SIG-M5 treated with dmso at 0.1 percent for 504 hours (cell line): ENCODE measurements at regions not wholly inside any gene's neighbourhood (a gene's known extent, or its start where the extent isn't known, plus 50 kb on each side); places are given as distances from the start of the nearest gene placed in this dataset.
"Not testable (repeated sequence)": the region's sequence is repeated elsewhere in the genome, so short reads cannot be mapped to it uniquely, and the experiment has no call there.

ENCODE experiments used
- DNase-seq: peaks from one replicate; lab custom pipeline; 2025; ENCODE audit not compliant: unreplicated experiment; lab: John Stamatoyannopoulos, UW

GRCh38 chr17:71725811-71726210, 395.0 kb upstream of the SOX9 start:
- no peak for DNase-seq

GRCh38 chr17:71726341-71726740, 394.5 kb upstream of the SOX9 start:
- DNase-seq, result no peak

- DNase-seq, result no peak
Measured at GRCh38 chr17:71727292-71727691, 393.5 kb upstream of the SOX9 start.

GRCh38 chr17:71727723-71728122, 393.1 kb upstream of the SOX9 start:
- DNase-seq, result no peak

- no peak for DNase-seq
Measured at GRCh38 chr17:71730871-71731270, 389.9 kb upstream of the SOX9 start.

GRCh38 chr17:71735893-71736292, 384.9 kb upstream of the SOX9 start:
- DNase-seq, result no peak

GRCh38 chr17:71740866-71741265, 380.0 kb upstream of the SOX9 start:
- DNase-seq, result no peak

- DNase-seq, result no peak
Measured at GRCh38 chr17:71741836-71742235, 379.0 kb upstream of the SOX9 start.

- DNase-seq, result no peak
Measured at GRCh38 chr17:71748872-71749271, 371.9 kb upstream of the SOX9 start.

GRCh38 chr17:71753070-71753469, 367.8 kb upstream of the SOX9 start:
- DNase-seq, result no peak

- no peak for DNase-seq
Measured at GRCh38 chr17:71757156-71757555, 363.7 kb upstream of the SOX9 start.

GRCh38 chr17:71757956-71758355, 362.9 kb upstream of the SOX9 start:
- no peak for DNase-seq

GRCh38 chr17:71759422-71760060, 361.3 kb upstream of the SOX9 start:
- DNase-seq, result no peak

GRCh38 chr17:71760062-71760720, 360.6 kb upstream of the SOX9 start:
- DNase-seq, result no peak

GRCh38 chr17:71762526-71762925, 358.3 kb upstream of the SOX9 start:
- no peak for DNase-seq

GRCh38 chr17:71764505-71764904, 356.3 kb upstream of the SOX9 start:
- DNase-seq, result peak; percentile 11

- no peak for DNase-seq
Measured at GRCh38 chr17:71765437-71765836, 355.4 kb upstream of the SOX9 start.

GRCh38 chr17:71769850-71770249, 351.0 kb upstream of the SOX9 start:
- no peak for DNase-seq

- no peak for DNase-seq
Measured at GRCh38 chr17:71777048-71777640, 343.7 kb upstream of the SOX9 start.

GRCh38 chr17:71779482-71779881, 341.3 kb upstream of the SOX9 start:
- no peak for DNase-seq

GRCh38 chr17:71780596-71780995, 340.2 kb upstream of the SOX9 start:
- no peak for DNase-seq

- DNase-seq, result not testable (repeated sequence)
Measured at GRCh38 chr17:71782021-71782420, 338.8 kb upstream of the SOX9 start.

- DNase-seq, result no peak
Measured at GRCh38 chr17:71790791-71791190, 330.0 kb upstream of the SOX9 start.
